Ovary (tissue), 7 donors: ENCODE measurements at regions not wholly inside any gene's neighbourhood (a gene's known extent, or its start where the extent isn't known, plus 50 kb on each side); places are given as distances from the start of the nearest gene placed in this dataset.

ENCODE experiments used
- DNase-seq, 5 donors: peaks; one replicate each; pipeline ENCODE4 v3.0.0-alpha.2; 2019 to 2020
- H3K27ac ChIP-seq, 2 donors: fragments of 200-600 bp; one replicate each; pipeline versions ENCODE4 v1.5.1 to v1.8.0; 2019 to 2022
- H3K27me3 ChIP-seq: fragments of 200-600 bp; one replicate; pipeline ENCODE4 v1.8.0; 2022
- H3K36me3 ChIP-seq: fragments of 200-600 bp; sonication (generic); one replicate; pipeline ENCODE4 v1.5.1; 2019
- H3K4me1 ChIP-seq: one replicate; pipeline ENCODE4 v1.8.1; 2013; ENCODE audit warnings: mild to moderate bottlenecking, moderate library complexity; ENCODE audit not compliant: insufficient read depth
- H3K4me3 ChIP-seq: fragments of 200-600 bp; sonication (generic); one replicate; pipeline ENCODE4 v1.5.1; 2017
- H3K9me3 ChIP-seq, 2 donors: fragments of 200-600 bp in 1 of 2; sonication (generic) in 1 of 2; one replicate each; pipeline versions ENCODE4 v1.5.1 to v1.8.1; 2013 to 2019; ENCODE audit warnings: mild to moderate bottlenecking in 1 of 2, moderate library complexity in 1 of 2
- EP300 ChIP-seq: sonication (generic); formaldehyde crosslinking; IDR thresholded peaks from one replicate; pipeline ENCODE4 v1.6.1; 2017; ENCODE audit warnings: antibody characterized with exemption
- POLR2A ChIP-seq: fragments of 450-650 bp; IDR thresholded peaks from one replicate; pipeline ENCODE4 v1.6.1; 2017; ENCODE audit warnings: antibody characterized with exemption, mild to moderate bottlenecking, moderate library complexity
- WGBS, 3 donors: extraction: QIAGEN DNeasy Blood & Tissue Kit in 1 of 3; methylation state at CpG; one replicate each; pipeline versions ENCODE4 v1.1.5 to v1.1.7; 2013 to 2017; 5-methylcytosine and 5-hydroxymethylcytosine counted together
- intact Hi-C, 4 donors: fragments of 100-400 bp; cut with DNase I; formaldehyde crosslinking; loops; one replicate each; pipeline versions ENCODE4 v1.11.0 to v1.15.1; 2022 to 2023
- TF ChIP-seq, protein P1 (sequence below), 3 donors: fragments of 450-650 bp in 2 of 3; fragments of 200-600 bp in 1 of 3; IDR thresholded peaks; one replicate each; pipeline versions ENCODE4 v1.5.1 to v1.8.0; 2016 to 2022; ENCODE audit warnings: antibody characterized with exemption in 3 of 3, mild to moderate bottlenecking in 1 of 3
- donor health status: DM: no; HTN: no; CAD: no; lungs with moderate emphysema.
- donor health status: DM: no; HTN: no; CAD: no.
- donor health status: Bipolar disorder and iron deficiency.
- donor health status: DM: no; HTN: no; CAD: no.
- donor health status: DM: yes; HTN: yes; CAD: no.

DNA sequence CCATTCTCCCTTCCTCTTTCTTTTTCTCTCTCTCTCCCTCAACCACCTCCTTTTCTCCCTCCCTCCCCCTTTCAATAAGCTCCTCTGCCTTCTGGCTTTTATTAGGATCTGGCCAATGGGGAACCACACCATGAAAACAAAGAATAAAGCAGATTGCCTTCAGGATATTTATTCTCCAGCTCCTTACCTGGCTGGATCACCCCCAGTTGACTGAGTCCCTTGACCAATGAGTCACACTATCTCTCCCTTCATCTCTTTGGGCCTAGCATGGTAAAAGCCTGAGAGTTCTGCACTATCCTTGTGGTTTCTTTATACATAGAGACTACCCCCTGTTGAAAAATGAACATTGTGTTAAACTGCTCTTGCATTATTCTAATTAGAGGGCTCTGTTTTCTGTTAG, 476.8 kb downstream of the EPHA7 start:
- Histone ChIP-seq H3K27me3 (no peaks in the 10 kb centered on the region), H3K27ac (no peak overlapping the region), H3K36me3 (no peaks in the 10 kb centered on the region), H3K4me3 (no peak overlapping the region), H3K9me3 (no peaks in the 10 kb centered on the region), H3K4me1 (no peaks in the 10 kb centered on the region)
- no peak for TF ChIP-seq POLR2A
- TF ChIP-seq EP300 = no peak
- TF ChIP-seq, protein P1, sequence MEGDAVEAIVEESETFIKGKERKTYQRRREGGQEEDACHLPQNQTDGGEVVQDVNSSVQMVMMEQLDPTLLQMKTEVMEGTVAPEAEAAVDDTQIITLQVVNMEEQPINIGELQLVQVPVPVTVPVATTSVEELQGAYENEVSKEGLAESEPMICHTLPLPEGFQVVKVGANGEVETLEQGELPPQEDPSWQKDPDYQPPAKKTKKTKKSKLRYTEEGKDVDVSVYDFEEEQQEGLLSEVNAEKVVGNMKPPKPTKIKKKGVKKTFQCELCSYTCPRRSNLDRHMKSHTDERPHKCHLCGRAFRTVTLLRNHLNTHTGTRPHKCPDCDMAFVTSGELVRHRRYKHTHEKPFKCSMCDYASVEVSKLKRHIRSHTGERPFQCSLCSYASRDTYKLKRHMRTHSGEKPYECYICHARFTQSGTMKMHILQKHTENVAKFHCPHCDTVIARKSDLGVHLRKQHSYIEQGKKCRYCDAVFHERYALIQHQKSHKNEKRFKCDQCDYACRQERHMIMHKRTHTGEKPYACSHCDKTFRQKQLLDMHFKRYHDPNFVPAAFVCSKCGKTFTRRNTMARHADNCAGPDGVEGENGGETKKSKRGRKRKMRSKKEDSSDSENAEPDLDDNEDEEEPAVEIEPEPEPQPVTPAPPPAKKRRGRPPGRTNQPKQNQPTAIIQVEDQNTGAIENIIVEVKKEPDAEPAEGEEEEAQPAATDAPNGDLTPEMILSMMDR (IDR thresholded peaks at IDR 0.05) = no peak
- intact Hi-C loops = no loop called here
- DNase-seq = no peak

DNA sequence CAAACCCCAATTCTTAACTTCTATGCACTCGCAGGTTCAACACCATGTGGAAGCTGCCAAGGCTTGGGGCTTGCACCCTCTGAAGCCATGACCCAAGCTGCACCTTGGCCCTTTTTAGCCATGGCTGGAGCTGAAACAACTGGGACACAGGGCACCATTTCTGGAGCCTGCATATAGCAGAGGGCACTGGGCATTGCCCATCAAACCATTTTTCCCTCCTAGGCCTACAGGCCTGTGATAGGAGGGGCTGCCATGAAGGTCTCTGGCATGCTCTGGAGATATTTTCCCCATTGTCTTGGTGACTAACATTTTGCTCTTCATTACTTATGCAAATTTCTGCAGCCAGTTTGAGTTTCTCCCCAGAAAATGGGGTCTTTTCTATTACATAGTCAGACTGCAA, 484.7 kb downstream of the EPHA7 start:
- WGBS, 3 donors = 88 to 95% (median 92%) methylated on average over 1 of the region's 1 CpG
- TF ChIP-seq, protein P1 (IDR thresholded peaks at IDR 0.05) = no peak
- TF ChIP-seq EP300 (no peak), POLR2A (no peak)
- intact Hi-C loops = no loop called here

DNA sequence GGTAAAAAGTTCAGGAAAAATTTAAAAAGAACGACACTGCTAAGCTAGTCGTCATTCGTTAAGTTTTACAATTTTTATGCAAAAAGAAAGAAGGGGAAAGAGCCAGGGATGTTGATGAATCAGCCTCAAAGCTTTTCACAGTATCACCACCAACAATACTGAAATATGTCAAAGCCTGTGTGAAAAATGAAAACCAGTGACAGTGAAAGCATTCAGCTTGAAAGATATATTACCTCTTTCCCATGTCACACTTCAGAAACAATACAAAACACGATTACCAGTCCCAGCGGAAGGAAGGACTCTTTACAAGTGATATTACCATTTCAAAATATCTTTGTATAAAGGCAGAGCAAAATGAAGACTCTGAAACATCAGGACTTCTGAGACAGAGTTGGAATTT, 489.2 kb downstream of the EPHA7 start:
- H3K9me3 ChIP-seq = no peaks in the 10 kb centered on the region
- no peak overlapping the region for H3K27ac ChIP-seq
- DNase-seq = no peak
- no peaks in the 10 kb centered on the region for H3K36me3 ChIP-seq
- 86 to 92% (median 90%) methylated on average over 5 of the region's 5 CpGs for WGBS, 3 donors
- TF ChIP-seq EP300 = no peak
- intact Hi-C loops = no loop called here
- H3K4me1 ChIP-seq = no peaks in the 10 kb centered on the region
- H3K4me3 ChIP-seq = no peak overlapping the region
- H3K27me3 ChIP-seq = no peaks in the 10 kb centered on the region

More for the DNA sequence above, 484.7 kb downstream of the EPHA7 start:
- no peak overlapping the region for H3K27ac ChIP-seq
- no peaks in the 10 kb centered on the region for H3K27me3 ChIP-seq
- no peaks in the 10 kb centered on the region for H3K36me3 ChIP-seq
- no peaks in the 10 kb centered on the region for H3K4me1 ChIP-seq
- H3K4me3 ChIP-seq = no peak overlapping the region
- H3K9me3 ChIP-seq = no peaks in the 10 kb centered on the region
- no peak for DNase-seq

DNA sequence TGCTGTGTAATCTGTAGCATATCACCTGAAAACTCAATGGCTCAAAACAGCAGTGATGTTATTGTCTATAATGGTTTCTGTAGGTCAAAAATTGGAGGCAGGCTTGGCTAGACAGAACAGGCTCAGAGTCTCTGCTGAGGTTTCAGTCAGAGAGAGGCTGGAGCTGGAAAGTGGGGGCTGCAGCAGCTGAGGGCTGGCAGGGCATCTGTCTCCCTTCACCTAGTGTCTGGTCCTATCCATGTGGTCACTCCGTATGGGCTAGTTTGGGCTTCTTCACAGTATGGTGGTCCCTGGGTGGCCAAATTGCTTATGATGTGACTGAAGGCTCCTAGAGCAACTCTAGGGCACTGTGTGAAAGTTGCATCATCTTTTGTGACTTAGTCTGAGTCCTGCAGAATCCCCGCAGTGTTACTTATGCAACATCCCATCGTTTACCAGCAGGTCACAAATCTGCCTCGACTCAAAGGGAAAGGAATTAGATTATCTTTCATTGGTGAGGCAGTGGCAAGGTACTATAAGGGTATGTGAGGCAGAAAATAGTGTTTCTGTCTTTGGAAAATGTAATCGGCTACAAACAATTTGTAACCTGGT, 497.0 kb downstream of the EPHA7 start:
- no peaks in the 10 kb centered on the region for H3K27me3 ChIP-seq
- TF ChIP-seq, protein P1 (IDR thresholded peaks at IDR 0.05) = no peak
- no peak for TF ChIP-seq EP300
- TF ChIP-seq POLR2A = no peak
- intact Hi-C loops = no loop called here
- 75 to 80% (median 77%) methylated on average over 5 of the region's 5 CpGs for WGBS, 3 donors
- H3K36me3 ChIP-seq = no peaks in the 10 kb centered on the region
- H3K9me3 ChIP-seq = no peaks in the 10 kb centered on the region
- H3K27ac ChIP-seq = no peak overlapping the region
- DNase-seq = no peak
- H3K4me1 ChIP-seq = no peaks in the 10 kb centered on the region
- H3K4me3 ChIP-seq = no peak overlapping the region

DNA sequence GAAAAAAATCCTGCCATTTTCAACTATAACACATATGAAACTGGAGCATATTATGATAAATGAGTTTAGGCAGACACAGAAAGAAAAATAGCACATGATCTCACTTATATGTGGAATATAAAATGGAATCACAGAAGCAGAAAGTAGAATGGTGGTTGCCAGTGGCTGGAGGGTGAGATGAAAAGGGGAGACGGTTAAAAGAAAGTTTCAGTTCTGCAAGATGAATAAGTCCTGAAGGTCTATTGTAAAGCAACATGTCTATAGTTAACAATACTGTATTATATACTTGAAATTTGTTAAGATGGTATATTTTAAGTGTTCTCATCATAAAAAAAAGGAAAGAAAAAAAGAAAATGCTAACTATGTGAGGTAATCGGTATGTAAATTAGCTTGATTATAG, 503.9 kb downstream of the EPHA7 start:
- intact Hi-C loops = no loop called here
- Histone ChIP-seq H3K27ac (no peak overlapping the region), H3K27me3 (no peaks in the 10 kb centered on the region), H3K36me3 (no peaks in the 10 kb centered on the region), H3K9me3 (no peaks in the 10 kb centered on the region), H3K4me1 (no peaks in the 10 kb centered on the region), H3K4me3 (no peak overlapping the region)
- DNase-seq = no peak
- WGBS, 3 donors = 95 to 99% (median 96%) methylated on average over 2 of the region's 2 CpGs
- TF ChIP-seq POLR2A (no peak), EP300 (no peak)
- TF ChIP-seq, protein P1 (IDR thresholded peaks at IDR 0.05) = no peak
